ENCODE measurements at regions not wholly inside any gene's neighbourhood (a gene's known extent, or its start where the extent isn't known, plus 50 kb on each side); places are given as distances from the start of the nearest gene placed in this dataset.

DNA sequence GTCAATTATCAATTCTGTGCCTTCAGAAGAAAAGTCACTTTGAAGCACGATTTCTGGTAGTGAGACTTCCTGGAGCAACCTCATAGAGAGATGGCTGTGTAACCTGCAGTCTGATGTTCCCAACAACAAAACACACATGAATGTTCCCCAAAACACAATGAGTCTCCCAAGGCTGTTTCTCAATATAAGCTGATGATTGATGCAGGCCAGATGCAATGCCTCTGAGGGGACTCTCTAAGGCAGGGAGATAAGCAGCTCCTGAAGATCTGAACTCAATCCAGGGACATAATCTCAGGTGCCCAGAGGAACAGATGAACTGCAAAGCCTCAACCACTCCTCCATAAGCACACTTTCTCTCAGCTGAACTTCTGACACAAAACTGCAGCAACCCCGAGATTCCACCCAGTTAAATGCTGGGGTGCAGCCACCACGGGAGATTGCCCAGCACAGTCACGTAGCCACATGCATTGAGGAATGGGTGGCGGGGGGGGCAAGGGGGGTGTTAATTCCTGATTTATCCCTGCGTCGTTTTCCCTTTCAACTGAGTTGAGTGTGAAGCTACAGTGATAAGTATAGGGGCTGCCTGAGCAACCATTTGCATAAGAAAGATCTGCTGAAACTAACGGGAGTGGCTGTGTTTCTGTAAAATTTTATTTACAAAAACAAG is 122.7 kb upstream of the RASEF start:
- TF ChIP-seq, protein P1, sequence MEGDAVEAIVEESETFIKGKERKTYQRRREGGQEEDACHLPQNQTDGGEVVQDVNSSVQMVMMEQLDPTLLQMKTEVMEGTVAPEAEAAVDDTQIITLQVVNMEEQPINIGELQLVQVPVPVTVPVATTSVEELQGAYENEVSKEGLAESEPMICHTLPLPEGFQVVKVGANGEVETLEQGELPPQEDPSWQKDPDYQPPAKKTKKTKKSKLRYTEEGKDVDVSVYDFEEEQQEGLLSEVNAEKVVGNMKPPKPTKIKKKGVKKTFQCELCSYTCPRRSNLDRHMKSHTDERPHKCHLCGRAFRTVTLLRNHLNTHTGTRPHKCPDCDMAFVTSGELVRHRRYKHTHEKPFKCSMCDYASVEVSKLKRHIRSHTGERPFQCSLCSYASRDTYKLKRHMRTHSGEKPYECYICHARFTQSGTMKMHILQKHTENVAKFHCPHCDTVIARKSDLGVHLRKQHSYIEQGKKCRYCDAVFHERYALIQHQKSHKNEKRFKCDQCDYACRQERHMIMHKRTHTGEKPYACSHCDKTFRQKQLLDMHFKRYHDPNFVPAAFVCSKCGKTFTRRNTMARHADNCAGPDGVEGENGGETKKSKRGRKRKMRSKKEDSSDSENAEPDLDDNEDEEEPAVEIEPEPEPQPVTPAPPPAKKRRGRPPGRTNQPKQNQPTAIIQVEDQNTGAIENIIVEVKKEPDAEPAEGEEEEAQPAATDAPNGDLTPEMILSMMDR (IDR thresholded peaks at IDR 0.05 in 4 of 5, conservative IDR thresholded peaks at IDR 0.05 in 1 of 5) = no peak
- no peak for TF ChIP-seq POLR2A (IDR thresholded peaks at IDR 0.05)

Measured in gastrocnemius medialis (tissue), 4 donors.